Left renal pelvis (tissue), 4 donors: ENCODE measurements at regions not wholly inside any gene's neighbourhood (a gene's known extent, or its start where the extent isn't known, plus 50 kb on each side); places are given as distances from the start of the nearest gene placed in this dataset.

Source experiments
- DNase-seq, 4 donors: peaks; one replicate each; pipeline ENCODE4 v3.0.0-alpha.2; 2013; ENCODE audit warnings: low read depth in 4 of 4, low spot score in 3 of 4

DNA sequence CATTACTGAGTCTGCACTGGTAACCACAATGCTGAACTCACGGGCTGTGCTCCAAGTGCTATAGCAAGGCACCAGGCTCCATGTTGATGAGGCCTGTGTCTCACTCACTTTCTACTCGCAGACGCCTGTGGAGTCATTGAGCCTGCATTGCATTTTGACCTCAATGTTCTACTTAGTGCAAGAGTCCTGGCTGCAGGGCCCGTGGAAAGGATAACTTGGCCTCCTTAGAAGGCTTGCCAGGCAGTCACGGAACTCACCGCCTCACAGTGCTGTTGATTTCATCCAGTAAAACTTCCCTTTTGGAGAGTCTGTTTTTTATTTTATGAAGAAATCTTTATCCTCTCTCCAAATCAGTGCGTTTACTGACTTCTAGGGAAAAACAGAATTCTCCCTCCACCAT, 290.4 kb downstream of the RNF144A start:
- no peak for DNase-seq

DNA sequence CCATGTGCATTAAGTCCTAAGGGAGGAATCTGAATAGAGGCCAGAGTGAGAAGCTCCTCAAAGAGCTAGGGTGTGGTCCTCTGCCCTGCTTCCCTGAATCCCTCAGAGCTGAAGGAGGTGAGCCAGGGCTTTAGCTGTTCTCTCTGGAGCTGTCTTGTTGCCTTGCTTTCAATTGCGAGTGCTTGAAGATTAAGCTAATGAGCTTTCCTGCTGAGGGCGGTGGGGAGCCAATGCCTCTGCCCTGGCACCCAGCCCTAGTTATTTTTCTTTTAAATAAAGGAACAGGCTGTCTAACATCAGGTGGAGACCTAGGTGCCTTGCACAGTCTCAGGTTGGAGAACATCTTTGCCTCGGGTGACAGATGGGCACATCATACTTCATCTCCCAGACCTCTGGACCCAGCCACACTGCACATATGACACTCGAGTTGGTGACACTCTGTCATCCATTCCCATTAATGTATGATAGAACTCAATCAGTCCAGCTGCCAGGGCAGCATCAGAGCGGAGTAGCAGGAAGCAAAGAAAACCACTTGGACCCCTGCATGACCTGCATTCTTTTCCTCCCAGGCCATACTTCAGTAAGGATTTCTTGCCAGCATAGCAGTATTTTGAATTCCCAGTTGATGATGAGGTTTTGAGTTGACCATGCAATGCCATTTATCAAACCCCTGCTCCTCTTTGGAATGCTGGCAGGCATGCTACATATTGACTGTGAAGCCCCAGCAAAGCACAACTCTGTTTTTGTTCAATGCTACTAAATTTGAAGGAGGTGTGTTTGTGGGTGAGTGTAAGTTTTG, 292.7 kb downstream of the RNF144A start:
- no peak for DNase-seq

DNA sequence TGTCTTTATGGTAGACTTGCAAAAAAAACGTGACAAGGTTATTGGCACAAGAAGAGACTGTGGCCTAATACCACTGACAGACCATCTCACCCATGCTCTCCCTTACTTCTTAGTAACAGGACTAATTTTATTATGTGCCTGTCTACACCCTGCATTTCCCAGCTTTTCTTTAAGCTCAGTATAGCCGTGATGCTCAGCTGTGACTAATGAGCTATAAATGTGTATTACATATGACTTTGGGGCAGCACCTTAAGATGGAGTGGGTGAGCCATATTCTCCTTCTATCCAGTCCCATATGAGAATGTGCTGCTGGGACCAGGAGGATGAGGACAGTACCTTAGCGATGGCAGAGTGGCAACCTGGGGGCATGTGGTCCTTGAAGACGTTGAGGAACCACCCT, 293.5 kb downstream of the RNF144A start:
- DNase-seq = no peak

DNA sequence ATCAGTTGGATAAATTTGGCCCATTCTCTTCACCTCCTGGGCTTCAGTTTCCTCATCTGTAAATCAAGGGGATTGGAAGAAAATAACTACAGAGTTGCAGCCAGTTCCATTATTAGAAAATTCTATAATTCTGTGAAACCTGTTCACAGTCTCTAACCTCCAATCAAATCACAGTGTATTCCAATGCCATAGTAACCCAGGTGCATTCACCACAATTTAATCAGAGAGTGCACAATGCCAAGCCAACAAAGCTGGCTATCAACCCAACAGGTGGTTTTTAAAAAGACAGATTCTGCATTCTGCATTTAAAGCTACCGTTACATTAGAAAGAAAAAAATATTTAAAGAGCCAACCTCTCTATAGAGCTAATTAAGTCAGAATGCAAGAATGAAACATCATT, 308.6 kb downstream of the RNF144A start:
- DNase-seq = no peak

DNA sequence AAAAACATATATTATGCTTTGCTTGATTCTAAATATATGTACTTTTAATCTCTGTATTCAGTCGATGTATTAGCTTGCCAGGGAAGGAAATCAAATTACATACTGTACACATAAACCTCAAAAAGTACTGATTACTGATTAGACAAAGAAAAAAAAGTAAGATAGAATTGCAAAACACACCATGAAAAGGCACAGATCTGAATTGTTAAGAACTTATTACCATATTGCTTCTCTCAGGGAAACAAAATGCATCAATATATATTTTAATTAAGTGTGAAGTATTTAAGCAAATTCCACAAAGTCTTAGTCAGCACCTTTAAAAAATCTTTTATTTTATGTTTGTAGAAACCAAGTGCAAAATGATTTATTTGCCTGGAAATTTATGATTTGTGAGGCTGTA, 309.3 kb downstream of the RNF144A start:
- no peak for DNase-seq

DNA sequence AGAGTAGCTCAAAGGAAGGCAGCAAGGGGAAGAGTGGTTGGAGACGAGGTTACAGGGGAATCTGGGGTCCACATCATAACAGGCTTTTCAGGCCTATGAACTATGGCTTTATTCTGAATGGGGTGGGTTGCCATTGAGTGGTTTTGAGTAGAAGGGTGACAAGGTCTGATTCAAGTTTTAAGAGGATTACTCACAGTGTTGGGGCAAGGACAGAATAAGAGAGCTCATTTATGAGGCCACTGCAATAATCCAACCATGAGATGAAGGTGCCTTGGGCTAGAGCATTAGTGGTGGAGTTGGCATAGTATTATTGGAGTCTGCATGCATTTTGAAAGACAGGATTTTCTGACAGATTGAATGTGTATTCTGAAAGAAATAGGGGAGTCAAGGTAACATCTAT, 315.9 kb downstream of the RNF144A start:
- no peak for DNase-seq

DNA sequence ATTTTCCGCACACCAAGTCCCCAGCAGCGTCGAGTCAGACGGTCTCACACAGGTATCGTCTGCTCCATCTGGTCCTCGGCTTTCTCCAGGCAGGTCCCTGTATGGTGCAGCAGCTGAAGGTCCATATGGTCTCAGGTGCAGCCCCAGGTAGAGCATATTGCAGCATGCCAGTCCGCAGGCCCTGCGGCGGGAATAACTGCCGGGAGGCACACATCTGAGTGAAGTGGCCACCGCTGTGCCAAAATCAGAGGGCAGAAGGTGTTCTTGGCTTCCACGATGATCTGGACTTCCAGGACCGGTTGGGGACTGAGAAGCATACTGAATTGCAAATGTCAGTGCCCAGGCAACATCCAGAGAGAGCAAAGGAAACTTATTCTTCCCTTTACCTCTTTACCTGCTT, 320.3 kb downstream of the RNF144A start:
- no peak for DNase-seq

DNA sequence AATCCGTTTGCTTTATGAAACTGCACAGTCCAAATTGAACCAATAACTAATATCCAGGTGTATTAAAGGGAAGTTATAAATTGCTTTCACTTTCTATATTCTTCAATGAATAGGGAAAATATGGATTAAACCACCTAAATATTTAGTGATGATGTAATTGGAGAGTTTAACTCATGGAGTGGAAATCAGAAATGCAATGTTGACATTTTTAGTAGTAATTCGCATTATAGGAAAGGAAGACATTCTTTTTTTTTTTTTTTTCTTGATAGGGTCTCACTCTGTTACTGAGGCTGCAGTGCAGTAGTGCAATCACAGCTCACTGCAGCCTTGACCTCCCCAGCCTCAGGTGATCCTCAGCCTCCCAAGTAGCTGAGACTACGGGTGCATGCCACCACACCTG, 321.9 kb downstream of the RNF144A start:
- no peak for DNase-seq

DNA sequence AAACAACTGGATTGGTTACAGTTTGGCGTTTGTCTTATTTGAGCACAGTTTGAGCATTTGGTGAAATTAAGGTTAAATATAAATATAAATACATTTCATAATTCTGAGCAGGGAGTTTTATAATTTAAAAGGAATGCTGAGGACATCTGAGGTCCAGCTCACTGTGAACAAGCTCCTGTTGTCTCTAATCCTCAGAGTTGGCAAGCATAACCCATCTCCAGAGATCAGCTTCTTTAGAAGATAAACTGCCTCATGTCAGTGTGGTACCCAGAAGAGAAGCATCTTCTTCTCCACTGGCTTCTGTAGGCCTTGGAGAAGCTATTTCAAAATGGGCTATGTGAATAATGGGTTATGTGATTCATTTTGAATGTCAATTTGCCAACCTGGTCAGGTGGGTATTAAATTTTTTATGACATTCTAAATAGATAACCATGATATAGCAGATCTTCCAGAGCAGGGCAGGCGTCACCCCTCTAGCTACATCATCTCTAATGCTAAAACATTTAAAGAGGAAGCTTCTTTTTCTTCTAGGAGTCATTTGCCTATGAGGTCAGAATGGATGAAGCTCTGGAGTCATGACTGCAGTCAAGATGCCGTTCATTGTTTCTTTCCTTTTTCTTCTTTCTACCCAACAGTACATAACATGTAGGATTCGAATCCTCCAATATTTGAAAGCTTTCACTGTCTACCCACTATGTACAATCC, 324.0 kb downstream of the RNF144A start:
- DNase-seq = no peak

DNA sequence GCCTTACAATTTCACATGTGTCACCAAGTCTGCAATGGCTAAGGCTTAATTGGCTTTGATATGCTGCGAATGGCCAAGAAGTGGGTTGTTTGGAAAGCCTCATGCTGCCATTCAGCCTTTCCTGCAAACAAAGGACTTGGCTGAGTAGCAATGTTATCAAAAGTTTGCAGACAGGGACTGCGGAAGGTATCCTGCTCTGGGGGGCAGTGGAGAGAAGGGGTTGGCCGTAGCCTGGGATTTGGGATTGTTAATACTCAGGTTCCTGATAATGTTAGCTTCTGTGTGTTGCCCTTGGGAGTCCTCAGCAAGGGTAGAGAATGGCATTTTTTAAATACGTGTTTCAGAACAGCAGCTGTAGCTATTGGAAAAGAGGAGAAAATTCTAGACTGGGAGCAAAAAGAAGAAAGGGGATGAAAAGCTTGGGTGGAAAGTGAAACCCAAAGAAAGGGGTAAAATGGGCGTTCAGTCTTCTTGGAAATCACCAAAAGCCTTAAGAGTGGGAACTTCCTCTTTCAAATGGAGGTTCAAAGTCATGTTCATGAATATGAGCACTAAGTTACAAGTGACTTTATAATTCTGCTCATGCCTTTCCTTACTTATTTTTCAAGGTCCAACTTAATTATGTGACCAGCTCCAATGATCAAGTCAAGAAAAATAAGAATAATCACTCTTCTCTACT, 325.1 kb downstream of the RNF144A start:
- no peak for DNase-seq

DNA sequence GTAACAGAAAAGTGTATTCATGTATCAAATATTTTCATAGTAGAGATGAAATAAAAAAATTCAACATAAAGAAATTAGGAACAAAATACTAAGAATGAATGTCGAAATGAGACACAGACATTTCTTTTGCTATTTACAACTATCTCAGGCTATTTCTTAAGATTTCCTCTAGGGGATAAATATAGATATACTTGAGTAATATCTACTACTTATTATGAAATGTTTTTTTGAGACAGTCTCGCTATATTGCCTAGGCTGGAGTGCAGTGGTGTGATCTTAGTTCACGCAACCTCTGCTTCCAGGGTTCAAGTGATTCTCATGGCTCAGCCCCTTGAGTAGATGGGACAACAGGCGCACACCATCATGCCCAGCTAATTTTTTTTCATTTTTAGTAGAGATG, 326.1 kb downstream of the RNF144A start:
- no peak for DNase-seq

DNA sequence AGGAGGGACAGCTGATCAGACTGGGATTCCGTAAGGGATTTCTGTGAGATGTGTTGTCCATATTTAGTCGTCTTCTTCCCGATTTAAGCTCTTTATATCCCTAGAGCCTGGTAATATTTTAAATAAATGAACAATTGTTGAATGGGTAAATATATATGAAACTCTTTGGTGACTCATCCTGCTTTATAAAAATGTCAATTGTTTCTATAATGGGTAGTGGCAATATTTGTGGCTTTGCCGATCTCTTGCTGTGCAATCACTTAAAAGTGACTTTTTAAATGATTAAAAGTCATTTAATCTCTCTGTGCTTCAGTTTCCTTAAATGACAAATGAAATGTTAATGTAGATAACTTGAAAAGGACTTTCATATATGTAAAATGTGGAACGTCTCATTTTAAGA, 339.2 kb downstream of the RNF144A start:
- no peak for DNase-seq

DNA sequence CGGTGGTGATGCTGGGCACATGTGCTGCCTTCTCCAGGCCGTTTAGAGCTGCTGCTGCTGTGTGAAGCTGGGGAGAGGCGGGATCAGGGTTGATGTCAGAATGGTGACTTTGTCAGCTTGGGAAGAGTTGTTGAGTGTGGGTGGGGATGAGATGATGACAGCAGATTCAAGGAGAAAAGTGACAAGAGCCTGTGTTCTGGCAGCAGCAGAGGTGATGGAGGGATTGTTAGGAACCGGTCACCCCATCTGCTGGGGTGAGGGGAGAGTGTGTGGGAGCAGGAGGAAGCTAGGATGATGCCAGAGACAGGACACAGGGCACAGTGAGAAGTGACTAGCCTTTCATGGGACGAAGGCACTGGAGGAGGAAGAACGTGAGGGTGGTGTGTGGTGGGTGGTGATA, 345.5 kb downstream of the RNF144A start:
- DNase-seq = no peak

DNA sequence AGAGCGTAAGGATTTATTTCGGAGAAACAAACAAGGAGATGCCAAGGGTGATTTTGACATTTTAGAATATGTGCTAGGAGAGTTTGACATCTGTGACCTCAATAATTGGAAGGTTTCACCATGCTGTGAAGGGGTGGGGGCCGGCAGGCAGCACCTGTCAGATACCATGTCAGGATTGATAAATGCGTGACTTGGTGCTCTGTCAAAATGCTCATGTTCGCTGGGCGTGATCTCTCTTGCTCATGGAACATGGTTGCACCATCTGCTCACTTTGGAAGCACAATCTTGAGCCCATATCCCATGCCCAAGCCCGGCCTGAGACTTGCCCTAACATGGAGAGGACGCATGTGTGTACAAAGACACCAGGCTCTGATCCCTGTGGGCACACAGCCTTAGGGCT, 347.6 kb downstream of the RNF144A start:
- DNase-seq = no peak

DNA sequence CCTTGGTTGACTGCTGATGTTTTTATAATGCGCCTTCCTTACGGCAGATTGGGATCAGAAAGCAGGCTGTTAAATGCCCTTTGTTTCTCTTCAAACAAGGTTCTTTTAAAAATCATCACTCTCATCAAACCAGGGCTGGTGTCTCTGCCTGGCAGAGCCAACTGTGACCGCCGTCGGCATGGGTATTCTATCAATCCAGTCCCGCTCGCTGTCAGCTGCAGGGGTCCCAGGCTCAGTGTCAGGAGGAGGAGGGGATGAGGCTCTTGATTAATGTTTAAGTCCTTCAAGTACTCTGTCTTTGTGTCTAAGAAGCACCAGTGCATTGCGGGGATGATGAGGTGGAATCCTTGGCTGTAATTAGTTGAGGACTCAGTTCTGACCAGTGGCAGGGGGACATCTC, 348.1 kb downstream of the RNF144A start:
- no peak for DNase-seq

DNA sequence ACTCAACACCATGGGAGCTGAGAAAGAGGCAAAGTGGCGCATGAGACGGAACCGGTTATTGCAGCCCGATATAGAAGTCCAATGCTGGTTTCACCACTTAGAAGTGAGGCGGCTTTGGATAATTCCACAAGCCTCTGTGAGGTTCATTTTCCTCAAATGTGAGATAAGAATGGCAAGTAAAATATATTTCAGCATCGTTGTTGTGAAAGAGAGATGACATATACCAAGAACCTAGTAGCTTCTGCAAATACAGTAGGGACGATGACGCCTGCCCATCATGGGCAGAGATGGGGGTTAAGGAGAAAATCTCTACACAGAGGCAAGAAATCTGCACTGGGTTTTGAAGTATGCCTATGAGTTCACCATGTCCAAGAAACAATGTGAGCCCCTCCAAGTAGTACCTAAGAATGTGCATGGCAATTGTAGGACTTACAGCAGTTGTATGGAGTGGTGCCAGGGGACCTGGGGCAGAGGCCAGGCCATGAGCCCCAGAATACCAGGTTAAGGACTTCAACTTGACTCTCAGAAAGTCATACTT, 352.0 kb downstream of the RNF144A start:
- no peak for DNase-seq

DNA sequence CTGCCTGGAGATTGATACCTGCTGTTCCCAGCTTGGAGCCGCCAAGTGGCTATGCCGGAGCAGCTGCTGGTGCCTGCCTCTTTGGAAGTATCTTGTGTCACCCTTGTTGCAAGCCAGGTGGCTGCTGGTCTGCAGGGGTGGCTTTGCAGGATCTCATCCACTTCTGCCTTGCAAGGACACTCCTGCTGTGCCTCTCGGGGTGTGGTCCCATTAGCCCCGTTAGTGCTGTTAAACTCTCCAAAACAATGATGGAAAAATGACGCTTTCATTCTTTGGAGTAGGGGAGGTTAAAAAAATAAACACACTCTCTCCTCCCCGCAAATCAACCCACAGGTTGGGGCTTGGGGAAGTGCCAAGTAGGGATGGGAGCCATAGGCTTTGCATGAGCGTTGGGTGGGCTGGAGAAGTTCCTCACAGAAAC, 352.8 kb downstream of the RNF144A start:
- no peak for DNase-seq

DNA sequence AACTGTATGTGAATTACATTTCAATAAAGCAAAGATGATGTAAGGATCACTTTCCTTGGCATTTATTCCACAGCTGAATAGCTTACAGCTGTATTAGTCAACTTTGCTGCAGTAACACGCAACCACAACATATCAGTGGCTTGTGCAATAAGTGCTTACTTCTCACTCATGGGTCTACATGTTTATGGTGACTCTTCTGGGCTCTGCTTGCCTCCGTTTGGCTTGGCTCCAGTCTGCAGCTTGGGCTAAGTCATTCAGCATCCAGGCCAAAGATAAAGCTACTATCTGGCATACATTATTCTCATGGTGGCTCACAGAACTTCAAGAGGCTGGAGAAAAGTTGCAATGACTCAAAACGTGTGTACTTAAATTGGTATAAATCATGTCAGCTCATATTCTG, 355.0 kb downstream of the RNF144A start:
- no peak for DNase-seq

DNA sequence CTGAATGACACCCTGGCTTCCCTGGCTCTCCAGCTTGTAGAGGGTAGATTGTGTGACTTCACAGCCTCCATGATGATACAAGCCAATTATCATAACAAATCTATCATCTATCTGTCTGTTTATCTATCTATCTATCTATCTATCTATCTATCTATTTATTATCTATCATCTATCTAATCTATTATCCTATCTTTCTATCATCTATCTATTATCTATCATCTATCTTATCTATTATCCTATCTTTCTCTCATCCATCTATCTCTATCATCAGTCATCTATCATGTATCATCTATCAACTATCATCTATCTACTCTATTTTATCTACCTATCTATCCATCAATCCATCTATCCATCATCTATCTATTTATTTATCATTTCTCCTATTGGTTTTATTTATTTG, 361.8 kb downstream of the RNF144A start:
- no peak for DNase-seq

DNA sequence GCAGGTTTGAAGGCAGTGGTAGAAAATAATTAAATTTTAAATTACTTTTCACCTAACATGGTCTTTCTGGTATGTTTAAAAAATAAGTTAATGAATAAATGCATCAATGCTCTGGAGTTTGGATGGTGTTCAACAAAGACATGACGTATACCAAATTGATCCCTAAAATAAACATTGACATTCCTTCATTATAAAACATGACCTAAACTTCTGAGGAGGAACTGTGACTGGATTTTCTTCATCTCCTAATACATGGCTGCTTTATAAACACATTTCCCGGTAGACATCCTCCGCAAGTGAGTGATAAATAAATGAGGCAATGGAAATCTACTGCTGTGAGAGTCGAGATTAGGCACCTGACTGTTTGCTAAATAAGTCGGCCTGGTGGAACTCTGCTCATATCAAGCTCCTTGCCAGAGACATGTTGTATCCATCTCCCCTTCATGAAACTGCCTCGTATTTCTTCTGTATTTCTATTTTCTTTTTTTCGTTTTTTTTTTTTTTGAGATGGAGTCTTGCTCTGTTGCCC, 362.3 kb downstream of the RNF144A start:
- no peak for DNase-seq

DNA sequence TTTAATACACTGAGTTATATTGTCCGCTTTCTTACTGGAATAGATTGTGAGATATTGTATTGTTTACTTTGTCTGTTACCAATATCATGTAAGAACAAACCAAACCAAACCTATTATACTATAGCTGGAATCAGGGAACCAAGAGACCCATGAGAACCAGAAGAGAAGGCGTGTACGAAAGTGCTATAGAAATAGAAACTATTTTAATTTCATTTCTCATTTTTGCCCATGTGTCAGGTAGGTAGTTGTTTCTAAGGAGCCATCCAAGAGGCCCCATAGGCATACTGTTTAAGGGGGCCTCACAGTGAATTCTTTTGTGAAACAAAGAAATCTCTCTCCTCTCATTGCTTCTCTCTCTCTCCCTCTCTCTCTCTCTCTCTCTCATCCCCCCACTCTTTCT, 363.6 kb downstream of the RNF144A start:
- DNase-seq = no peak
